ENCODE measurements at regions not wholly inside any gene's neighbourhood (a gene's known extent, or its start where the extent isn't known, plus 50 kb on each side); places are given as distances from the start of the nearest gene placed in this dataset.

DNA sequence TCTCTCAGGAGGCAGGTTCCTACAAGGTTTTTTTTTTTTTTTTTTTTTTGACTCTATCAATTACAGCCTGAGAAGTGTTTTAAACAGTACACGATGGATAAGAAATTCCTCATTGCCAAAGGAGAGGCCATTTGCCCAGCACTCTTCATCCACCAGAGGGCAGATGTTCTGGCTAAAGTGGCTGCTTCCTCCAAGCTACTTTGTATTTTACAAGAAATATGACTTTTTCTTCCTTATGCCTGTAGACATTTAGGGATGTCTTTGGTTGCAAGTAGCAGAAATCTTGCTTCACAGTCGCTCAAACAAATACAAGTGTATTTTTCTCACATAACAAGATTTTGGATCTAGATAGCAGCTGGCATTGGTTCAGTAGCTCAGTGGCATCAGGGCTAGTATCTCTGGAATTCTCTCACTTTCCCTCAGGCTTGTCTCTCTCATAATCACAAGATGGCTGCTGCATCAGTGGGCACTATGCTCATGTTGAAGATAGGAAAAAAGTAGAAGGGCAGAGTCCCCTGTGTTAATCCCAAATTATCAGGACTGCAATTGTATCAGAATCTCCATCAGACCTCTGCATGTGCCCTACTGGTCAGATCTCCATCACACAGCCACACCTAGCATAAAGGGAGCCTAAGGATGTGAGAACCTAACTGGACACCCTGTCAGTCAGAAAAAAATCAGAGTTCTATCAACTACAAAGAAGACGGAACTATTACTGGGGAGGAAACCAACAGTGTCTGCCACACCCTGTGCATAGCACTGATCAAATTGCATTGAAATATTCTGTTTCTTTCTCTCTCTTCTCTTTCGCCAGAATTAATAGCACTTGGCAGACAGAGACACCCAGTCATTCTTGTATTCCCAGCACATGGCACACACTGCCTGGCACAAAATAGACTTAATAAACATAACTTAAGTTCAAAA is 138.9 kb upstream of the COL8A1 start:
- peak; percentile 10 to 20 for DNase-seq

DNA sequence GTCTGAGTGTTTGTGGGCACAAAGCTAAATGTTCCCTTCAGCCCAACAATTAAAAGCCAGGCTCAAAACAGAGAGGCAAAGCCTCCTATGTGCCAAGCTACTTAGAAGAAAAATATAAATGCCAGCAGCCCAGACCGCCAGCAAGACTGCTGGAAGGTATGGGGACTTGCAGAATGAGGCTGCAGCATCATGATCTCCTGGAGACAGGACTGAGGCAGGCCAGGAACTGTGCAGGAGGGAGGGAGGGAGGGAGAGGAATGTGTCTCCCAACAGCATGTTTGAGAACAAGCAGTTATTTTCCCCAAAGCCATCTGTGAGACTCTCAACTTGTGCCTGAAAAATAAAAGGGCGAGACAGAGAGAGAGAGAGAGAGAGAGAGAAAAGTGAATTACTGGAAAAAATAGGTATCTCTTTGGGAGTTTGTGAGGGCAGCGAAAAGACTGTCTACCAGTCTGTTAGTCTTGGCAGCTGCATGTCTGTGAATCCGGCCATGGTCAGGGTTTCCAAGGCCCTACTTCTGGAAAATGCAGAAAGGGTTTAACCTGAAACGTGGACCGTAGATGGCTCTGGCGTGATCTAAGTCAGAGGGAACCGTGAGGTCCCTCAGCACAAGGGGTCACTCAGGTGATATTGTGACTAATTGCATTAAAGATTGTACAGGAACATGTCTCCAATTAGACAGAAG is 139.7 kb upstream of the COL8A1 start:
- DNase-seq = peak in 1 of 2 donors; percentile 53

DNA sequence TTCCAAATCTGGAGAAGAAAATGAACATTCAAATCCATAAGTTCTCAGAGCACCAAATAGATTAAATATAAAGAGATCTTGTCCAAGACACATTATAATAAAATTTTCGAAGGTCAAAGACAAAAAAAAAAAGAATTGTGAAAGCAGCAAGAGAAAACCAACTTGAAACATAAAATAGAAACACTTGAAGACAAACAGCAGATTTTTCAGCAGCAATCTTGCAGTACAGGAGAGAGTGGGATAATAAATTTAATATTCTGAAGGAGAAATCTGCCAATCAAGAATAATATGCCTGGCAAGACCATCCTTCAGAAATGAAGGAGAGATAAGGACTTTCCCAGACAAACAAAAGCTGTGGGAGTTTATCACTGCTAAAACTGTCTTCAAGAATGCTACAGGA is 150.5 kb upstream of the COL8A1 start:
- no peak for DNase-seq

DNA sequence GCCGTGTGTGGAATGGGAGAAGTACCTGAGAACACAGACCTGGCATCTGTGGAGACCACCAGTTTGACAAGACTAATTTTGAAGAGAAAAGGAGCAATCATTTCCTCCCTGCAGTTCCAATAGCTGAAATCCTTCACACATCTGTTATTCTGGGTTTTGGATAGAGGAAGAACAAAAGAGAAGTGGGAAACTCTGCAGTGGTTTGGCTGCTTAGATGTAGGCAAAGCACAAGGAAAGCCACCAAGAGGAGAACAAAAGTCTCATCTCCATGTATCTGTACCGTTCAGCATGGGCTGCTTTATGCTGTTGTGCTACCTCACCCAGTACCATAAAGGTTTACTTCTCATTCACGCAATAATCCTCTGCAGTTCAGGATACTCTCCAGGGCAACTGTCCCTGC is 153.1 kb upstream of the COL8A1 start:
- DNase-seq = no peak

- DNase-seq = no peak
These were observed 153.5 kb upstream of the COL8A1 start for GRCh38 chr3:99484871-99485270.

- DNase-seq = no peak
These were observed 154.6 kb upstream of the COL8A1 start for GRCh38 chr3:99483841-99484240.

DNA sequence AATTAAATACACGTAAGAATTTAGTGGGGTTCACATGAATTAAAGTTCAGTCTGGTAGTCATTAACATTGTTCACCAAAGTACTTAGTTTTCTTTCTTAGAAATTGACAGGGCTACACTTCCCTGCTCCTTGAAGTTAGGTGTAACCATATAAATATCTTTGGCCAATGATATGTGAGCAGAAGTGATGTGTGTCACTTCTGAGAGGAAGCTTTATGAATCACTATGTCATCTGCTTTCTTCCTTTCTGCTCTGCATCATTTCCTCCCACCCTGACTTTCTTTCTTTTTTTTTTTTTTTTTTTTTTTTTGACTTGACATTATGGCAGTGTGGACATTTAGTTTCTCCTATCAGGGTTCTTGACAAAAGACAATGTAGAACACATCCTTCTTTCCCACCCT is 156.2 kb upstream of the COL8A1 start:
- DNase-seq = no peak

DNA sequence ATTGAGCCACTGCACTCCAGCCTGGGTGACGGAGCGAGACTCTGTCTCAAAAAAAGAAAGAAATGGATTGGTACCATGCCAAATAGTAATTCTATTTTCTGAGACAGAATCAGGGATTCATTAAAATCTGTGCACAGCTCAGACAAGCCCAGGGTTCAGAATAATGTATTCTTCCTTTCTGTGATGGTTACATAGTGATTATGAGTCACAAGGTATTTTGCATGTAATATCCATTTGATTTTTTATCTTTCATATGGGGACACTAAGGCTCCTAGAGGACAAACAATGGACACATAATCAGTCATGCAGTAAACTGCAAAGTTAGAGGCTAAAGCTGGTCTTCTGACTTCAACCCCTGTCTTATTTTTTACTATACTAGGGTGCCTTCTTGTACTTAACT is 156.8 kb upstream of the COL8A1 start:
- DNase-seq = no peak

- no peak for DNase-seq
These were observed 158.6 kb upstream of the COL8A1 start for GRCh38 chr3:99479768-99480167.

- DNase-seq = no peak
These were observed 160.7 kb upstream of the COL8A1 start for GRCh38 chr3:99477650-99478049.

GRCh38 chr3:99475229-99475628 is 163.2 kb upstream of the COL8A1 start:
- DNase-seq = no peak

GRCh38 chr3:99474776-99475175 is 163.6 kb upstream of the COL8A1 start:
- no peak for DNase-seq

DNA sequence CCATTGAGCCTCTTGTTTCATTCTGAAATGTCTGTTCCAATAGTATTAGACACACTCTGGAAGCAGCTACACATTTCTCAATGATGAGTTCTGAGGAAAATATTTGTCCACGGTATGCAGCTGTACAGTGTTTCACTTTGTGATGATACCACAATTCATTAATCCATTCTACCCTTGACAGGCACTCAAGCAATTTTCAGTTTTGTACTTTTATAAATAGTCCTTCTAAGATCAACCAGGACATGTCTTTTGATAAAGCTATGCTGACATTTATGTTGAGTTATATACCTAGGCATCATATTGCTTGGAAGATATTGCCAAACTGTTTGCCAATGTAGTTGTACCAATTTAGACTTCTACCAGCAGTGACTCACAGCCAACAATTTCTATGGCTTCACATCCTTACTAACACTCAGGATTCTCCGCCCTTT is 165.1 kb upstream of the COL8A1 start:
- DNase-seq = no peak

DNA sequence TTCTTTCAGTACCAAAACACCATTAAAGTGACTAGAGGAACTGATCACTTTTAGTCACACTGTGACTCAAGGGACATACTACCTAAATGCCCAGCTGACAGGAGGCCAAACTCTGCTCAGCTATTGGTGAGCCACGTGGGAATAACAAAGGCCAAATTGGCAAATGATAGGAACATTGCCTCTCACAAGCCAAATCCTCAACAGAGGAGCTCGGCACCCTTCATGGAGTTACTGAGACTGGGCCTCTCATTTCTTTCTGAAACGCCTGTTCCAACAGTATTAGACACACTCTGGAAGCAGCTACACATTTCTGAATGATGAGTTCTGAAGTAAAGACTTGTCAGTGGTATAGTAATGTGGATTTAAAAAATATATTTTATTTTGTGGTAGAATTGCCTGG is 166.0 kb upstream of the COL8A1 start:
- no peak for DNase-seq

- DNase-seq = no peak
These were observed 166.8 kb upstream of the COL8A1 start for GRCh38 chr3:99471353-99472323.

GRCh38 chr3:99470841-99471240 is 167.6 kb upstream of the COL8A1 start:
- no peak for DNase-seq

DNA sequence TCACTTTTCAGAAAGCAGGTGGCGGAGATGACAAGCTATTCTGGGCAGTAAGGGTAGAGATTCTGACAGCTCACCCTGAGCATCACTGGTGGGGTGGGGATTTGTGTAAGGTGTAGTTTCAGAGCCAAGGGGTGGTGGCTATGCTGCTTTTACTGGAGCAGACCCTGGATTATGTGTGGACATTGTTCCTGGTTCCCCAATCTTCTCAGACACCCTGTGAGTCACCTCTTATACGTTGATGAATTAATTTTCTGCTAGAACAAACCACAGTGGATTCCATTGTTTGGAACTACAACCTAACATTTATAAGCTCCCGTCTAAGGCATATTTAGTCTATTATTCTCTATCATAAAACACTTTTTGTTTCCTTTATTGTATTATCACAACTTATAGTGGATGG is 169.5 kb upstream of the COL8A1 start:
- no peak for DNase-seq

GRCh38 chr3:99467420-99467819 is 171.0 kb upstream of the COL8A1 start:
- no peak for DNase-seq

- no peak for DNase-seq
These were observed 172.1 kb upstream of the COL8A1 start for GRCh38 chr3:99466331-99466730.

DNA sequence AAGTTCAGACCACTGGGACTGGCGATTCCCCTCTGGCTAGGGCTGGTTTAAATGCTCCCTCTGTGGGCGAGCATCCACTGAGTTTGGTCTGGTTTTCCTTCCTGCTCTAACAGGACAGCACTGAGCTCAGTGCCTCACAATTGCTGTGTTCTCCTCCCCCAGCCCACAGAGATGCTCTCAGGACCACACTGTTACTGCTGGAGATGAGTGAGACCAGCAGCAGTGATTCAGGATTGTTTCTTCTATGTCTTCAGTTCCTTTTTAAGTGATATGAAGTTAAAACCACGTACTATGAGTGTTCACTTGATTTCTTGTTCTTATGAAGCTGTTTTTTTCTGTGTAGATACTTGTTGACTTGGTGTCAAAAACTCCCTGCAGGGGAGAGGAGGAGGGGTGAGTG is 180.4 kb upstream of the COL8A1 start:
- DNase-seq = no peak

DNA sequence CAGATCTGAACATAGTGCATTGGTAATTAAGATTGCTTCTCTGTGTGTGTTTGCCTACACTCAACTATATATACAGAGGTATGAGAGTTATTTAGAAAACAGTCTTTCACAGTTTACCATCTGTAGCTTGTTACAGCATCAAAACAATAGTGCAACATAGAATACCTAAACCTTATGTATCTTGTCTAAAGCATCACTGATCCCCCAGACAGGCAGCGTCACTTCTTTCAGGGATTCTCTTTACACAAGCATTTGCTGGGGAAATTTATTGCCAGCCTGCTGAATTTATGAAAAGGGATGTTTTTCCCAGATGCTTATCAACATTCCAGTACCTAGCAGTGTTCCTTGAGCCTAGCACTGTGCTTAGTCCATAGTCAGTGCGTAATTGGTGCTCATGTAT is 195.8 kb upstream of the COL8A1 start:
- no peak for DNase-seq

DNA sequence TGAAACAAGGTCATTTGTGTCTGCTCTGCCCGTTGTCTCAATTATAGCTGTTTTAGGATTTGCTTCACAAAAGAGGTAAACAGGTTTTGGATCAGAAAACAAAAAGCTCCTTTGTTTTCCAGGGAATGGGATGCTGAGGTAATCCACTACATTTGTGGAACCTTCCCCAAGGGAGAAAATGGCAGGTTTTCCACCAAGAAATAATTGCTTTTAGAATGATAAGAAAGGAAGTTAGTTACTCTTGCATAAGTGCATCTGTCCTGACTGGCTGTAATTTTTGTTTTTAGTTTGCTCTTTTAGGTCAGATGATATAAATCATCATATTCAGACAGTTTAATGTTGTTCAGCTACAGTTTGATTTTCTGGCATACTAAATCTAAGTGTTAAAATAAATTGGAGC is 198.5 kb upstream of the COL8A1 start:
- no peak for DNase-seq

DNA sequence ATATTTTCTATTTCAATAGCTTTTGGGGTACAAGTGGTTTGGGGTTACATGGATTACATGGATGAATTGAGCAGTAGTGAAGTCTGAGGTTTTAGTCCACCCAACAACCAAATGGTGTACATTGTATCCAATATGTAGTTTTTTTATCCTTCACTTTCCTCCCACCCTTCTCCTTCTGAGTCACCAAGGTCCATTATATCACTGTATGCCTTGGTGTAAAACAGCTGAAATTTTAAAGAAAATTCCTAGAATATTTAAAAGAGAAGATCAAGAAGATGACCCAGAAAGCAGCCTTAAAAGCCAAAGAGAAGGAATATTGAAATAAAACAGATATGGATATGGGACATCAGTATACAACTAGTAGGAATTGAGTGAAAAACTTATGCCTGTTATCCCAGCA is 204.2 kb upstream of the COL8A1 start:
- DNase-seq = no peak
